ENCODE measurements at regions not wholly inside any gene's neighbourhood (a gene's known extent, or its start where the extent isn't known, plus 50 kb on each side); places are given as distances from the start of the nearest gene placed in this dataset.

GRCh38 chr9:71213633-71214032 is 92.2 kb upstream of the TRPM3 start (continued):
- TF ChIP-seq, protein P1, sequence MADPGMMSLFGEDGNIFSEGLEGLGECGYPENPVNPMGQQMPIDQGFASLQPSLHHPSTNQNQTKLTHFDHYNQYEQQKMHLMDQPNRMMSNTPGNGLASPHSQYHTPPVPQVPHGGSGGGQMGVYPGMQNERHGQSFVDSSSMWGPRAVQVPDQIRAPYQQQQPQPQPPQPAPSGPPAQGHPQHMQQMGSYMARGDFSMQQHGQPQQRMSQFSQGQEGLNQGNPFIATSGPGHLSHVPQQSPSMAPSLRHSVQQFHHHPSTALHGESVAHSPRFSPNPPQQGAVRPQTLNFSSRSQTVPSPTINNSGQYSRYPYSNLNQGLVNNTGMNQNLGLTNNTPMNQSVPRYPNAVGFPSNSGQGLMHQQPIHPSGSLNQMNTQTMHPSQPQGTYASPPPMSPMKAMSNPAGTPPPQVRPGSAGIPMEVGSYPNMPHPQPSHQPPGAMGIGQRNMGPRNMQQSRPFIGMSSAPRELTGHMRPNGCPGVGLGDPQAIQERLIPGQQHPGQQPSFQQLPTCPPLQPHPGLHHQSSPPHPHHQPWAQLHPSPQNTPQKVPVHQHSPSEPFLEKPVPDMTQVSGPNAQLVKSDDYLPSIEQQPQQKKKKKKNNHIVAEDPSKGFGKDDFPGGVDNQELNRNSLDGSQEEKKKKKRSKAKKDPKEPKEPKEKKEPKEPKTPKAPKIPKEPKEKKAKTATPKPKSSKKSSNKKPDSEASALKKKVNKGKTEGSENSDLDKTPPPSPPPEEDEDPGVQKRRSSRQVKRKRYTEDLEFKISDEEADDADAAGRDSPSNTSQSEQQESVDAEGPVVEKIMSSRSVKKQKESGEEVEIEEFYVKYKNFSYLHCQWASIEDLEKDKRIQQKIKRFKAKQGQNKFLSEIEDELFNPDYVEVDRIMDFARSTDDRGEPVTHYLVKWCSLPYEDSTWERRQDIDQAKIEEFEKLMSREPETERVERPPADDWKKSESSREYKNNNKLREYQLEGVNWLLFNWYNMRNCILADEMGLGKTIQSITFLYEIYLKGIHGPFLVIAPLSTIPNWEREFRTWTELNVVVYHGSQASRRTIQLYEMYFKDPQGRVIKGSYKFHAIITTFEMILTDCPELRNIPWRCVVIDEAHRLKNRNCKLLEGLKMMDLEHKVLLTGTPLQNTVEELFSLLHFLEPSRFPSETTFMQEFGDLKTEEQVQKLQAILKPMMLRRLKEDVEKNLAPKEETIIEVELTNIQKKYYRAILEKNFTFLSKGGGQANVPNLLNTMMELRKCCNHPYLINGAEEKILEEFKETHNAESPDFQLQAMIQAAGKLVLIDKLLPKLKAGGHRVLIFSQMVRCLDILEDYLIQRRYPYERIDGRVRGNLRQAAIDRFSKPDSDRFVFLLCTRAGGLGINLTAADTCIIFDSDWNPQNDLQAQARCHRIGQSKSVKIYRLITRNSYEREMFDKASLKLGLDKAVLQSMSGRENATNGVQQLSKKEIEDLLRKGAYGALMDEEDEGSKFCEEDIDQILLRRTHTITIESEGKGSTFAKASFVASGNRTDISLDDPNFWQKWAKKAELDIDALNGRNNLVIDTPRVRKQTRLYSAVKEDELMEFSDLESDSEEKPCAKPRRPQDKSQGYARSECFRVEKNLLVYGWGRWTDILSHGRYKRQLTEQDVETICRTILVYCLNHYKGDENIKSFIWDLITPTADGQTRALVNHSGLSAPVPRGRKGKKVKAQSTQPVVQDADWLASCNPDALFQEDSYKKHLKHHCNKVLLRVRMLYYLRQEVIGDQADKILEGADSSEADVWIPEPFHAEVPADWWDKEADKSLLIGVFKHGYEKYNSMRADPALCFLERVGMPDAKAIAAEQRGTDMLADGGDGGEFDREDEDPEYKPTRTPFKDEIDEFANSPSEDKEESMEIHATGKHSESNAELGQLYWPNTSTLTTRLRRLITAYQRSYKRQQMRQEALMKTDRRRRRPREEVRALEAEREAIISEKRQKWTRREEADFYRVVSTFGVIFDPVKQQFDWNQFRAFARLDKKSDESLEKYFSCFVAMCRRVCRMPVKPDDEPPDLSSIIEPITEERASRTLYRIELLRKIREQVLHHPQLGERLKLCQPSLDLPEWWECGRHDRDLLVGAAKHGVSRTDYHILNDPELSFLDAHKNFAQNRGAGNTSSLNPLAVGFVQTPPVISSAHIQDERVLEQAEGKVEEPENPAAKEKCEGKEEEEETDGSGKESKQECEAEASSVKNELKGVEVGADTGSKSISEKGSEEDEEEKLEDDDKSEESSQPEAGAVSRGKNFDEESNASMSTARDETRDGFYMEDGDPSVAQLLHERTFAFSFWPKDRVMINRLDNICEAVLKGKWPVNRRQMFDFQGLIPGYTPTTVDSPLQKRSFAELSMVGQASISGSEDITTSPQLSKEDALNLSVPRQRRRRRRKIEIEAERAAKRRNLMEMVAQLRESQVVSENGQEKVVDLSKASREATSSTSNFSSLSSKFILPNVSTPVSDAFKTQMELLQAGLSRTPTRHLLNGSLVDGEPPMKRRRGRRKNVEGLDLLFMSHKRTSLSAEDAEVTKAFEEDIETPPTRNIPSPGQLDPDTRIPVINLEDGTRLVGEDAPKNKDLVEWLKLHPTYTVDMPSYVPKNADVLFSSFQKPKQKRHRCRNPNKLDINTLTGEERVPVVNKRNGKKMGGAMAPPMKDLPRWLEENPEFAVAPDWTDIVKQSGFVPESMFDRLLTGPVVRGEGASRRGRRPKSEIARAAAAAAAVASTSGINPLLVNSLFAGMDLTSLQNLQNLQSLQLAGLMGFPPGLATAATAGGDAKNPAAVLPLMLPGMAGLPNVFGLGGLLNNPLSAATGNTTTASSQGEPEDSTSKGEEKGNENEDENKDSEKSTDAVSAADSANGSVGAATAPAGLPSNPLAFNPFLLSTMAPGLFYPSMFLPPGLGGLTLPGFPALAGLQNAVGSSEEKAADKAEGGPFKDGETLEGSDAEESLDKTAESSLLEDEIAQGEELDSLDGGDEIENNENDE (IDR thresholded peaks at IDR 0.05; ENCODE audit: insufficient replicate concordance, low read length): no peak
- no peak for TF ChIP-seq TEAD4 (IDR thresholded peaks at IDR 0.05; ENCODE audit: low read depth, low read length)
- no peak for TF ChIP-seq CTCF (IDR thresholded peaks at IDR 0.05; ENCODE audit: control extremely low read depth in 1 of 3, insufficient read depth in 1 of 3, low read depth in 1 of 3, low read length in 3 of 3)
- TF ChIP-seq EGR1 (IDR thresholded peaks at IDR 0.05; ENCODE audit: borderline replicate concordance, low read depth, low read length): no peak
- no peak for TF ChIP-seq BCL11A (IDR thresholded peaks at IDR 0.05; ENCODE audit: low read depth in 2 of 2, low read length in 2 of 2)
- no peak for TF ChIP-seq SIX5 (IDR thresholded peaks at IDR 0.05; ENCODE audit: low read depth, low read length)
- TF ChIP-seq, protein P2, sequence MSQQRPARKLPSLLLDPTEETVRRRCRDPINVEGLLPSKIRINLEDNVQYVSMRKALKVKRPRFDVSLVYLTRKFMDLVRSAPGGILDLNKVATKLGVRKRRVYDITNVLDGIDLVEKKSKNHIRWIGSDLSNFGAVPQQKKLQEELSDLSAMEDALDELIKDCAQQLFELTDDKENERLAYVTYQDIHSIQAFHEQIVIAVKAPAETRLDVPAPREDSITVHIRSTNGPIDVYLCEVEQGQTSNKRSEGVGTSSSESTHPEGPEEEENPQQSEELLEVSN (IDR thresholded peaks at IDR 0.05): no peak
